IMR-90 (cell line): ENCODE measurements at regions not wholly inside any gene's neighbourhood (a gene's known extent, or its start where the extent isn't known, plus 50 kb on each side); places are given as distances from the start of the nearest gene placed in this dataset.

ENCODE experiments used
- ATAC-seq: fragments of 200-7000 bp; cut with Tn5 transposase; 2 replicates; pipeline ENCODE4 v1.9.1; 2020; ENCODE audit warnings: low read depth, mild to moderate bottlenecking, moderate library complexity
- BruUV-seq: library from RNA; stranded (reverse); fragments of 400-500 nt; replicated peaks from 2 replicates; lab custom pipeline; 2021; lab: Mats Ljungman, UMichigan
- CTCF ChIA-PET: fragments of 300-600 bp; formaldehyde crosslinking; extraction: SDS; loops from one replicate; lab custom pipeline; 2021; ENCODE audit warnings: antibody characterized with exemption; lab: Yijun Ruan, JAX
- POLR2A ChIA-PET: fragments of 300-600 bp; sonication (Branson Sonifier 250); formaldehyde crosslinking; loops from one replicate; lab custom pipeline; 2022; ENCODE audit warnings: antibody characterized with exemption; ENCODE audit not compliant: unreplicated experiment; lab: Charles Lee
- DNase-seq: peaks from one replicate; pipeline ENCODE4 v3.0.0; 2013
- H2AFZ ChIP-seq: replicated peaks from 2 replicates; pipeline ENCODE3; 2013; ENCODE audit warnings: low read length, mild to moderate bottlenecking; ENCODE audit not compliant: poor library complexity
- H2AK5ac ChIP-seq: 2 replicates; pipeline ENCODE4 v1.6.1; 2013; ENCODE audit warnings: low read depth, low read length, inconsistent platforms
- H2AK9ac ChIP-seq: replicated peaks from 2 replicates; pipeline ENCODE3; 2013; ENCODE audit warnings: mild to moderate bottlenecking, low read depth, low read length, moderate library complexity; ENCODE audit not compliant: poor library complexity
- H2BK120ac ChIP-seq: 2 replicates; pipeline ENCODE4 v1.6.1; 2013; ENCODE audit warnings: low read depth, low read length, inconsistent platforms
- H2BK15ac ChIP-seq: 3 replicates; pipeline ENCODE4 v1.6.1; 2013; ENCODE audit warnings: low read depth, low read length, inconsistent platforms
- H2BK20ac ChIP-seq: 2 replicates; pipeline ENCODE4 v1.6.1; 2013; ENCODE audit warnings: low read depth, mild to moderate bottlenecking, inconsistent platforms, low read length, moderate library complexity
- H2BK5ac ChIP-seq: 2 replicates; pipeline ENCODE4 v1.6.1; 2013; ENCODE audit warnings: mild to moderate bottlenecking, low read depth, low read length, inconsistent platforms; ENCODE audit not compliant: poor library complexity, severe bottlenecking
- H3K14ac ChIP-seq: replicated peaks from 2 replicates; pipeline ENCODE4 v1.6.1; 2013; ENCODE audit warnings: low read depth, low read length, inconsistent platforms
- H3K18ac ChIP-seq: 2 replicates; pipeline ENCODE4 v1.6.1; 2013; ENCODE audit warnings: low read depth, low read length, control low read depth
- H3K23ac ChIP-seq: 2 replicates; pipeline ENCODE4 v1.6.1; 2013; ENCODE audit warnings: low read depth, low read length, inconsistent platforms
- H3K27ac ChIP-seq: 2 replicates; pipeline ENCODE4 v1.5.1; 2013; ENCODE audit warnings: mild to moderate bottlenecking, control low read depth, low read length; ENCODE audit not compliant: insufficient read depth
- H3K27me3 ChIP-seq: 2 replicates; pipeline ENCODE4 v1.6.1; 2013; ENCODE audit warnings: low read length; ENCODE audit not compliant: control insufficient read depth, insufficient read depth
- H3K36me3 ChIP-seq: 2 replicates; pipeline ENCODE4 v1.6.1; 2013; ENCODE audit warnings: low read length, mixed read lengths; ENCODE audit not compliant: control insufficient read depth, insufficient read depth
- H3K4ac ChIP-seq: 2 replicates; pipeline ENCODE4 v1.6.1; 2013; ENCODE audit warnings: low read depth, low read length, inconsistent platforms
- H3K4me1 ChIP-seq: 2 replicates; pipeline ENCODE4 v1.6.1; 2013; ENCODE audit warnings: low read length, mixed read lengths; ENCODE audit not compliant: control insufficient read depth, insufficient read depth
- H3K4me2 ChIP-seq: 2 replicates; pipeline ENCODE4 v1.6.1; 2013; ENCODE audit warnings: low read depth, mild to moderate bottlenecking, control low read depth, low read length, moderate library complexity
- H3K4me3 ChIP-seq: 2 replicates; pipeline ENCODE4 v1.5.1; 2013; ENCODE audit warnings: low read depth, mild to moderate bottlenecking, control low read depth, low read length, moderate library complexity; ENCODE audit not compliant: insufficient read depth
- H3K56ac ChIP-seq: 2 replicates; pipeline ENCODE4 v1.6.1; 2013; ENCODE audit warnings: low read length, inconsistent platforms; ENCODE audit not compliant: insufficient read depth; ENCODE audit errors: extremely low read depth
- H3K79me1 ChIP-seq, 2 experiments: 2 replicates each; pipeline ENCODE4 v1.6.1; 2013; ENCODE audit warnings: low read length in 2 of 2, inconsistent platforms in 1 of 2, low read depth in 1 of 2
- H3K9ac ChIP-seq: 2 replicates; pipeline ENCODE4 v1.6.1; 2013; ENCODE audit warnings: low read depth, low read length, control low read depth
- H3K9me1 ChIP-seq: 2 replicates; pipeline ENCODE4 v1.6.1; 2013; ENCODE audit warnings: low read length, inconsistent platforms; ENCODE audit not compliant: insufficient read depth
- H3K9me3 ChIP-seq: 2 replicates; pipeline ENCODE4 v1.6.1; 2013; ENCODE audit warnings: low read length; ENCODE audit not compliant: control insufficient read depth, insufficient read depth
- H4K20me1 ChIP-seq: 2 replicates; pipeline ENCODE4 v1.6.1; 2013; ENCODE audit warnings: low read length, inconsistent platforms; ENCODE audit not compliant: insufficient read depth
- H4K5ac ChIP-seq: 2 replicates; pipeline ENCODE4 v1.6.1; 2013; ENCODE audit warnings: mild to moderate bottlenecking, low read depth, low read length, control low read depth
- H4K8ac ChIP-seq, 2 experiments: 2 replicates each; pipeline ENCODE4 v1.6.1; 2013; ENCODE audit warnings: low read depth in 2 of 2, low read length in 2 of 2, control low read depth in 1 of 2, inconsistent platforms in 1 of 2
- H4K91ac ChIP-seq: 2 replicates; pipeline ENCODE4 v1.6.1; 2013; ENCODE audit warnings: low read depth, low read length, inconsistent platforms; ENCODE audit not compliant: insufficient read depth
- ELK1 ChIP-seq: fragments of 150-350 bp; IDR thresholded peaks from 2 replicates; pipeline ENCODE4 v1.6.1; 2016; ENCODE audit warnings: low read depth, mild to moderate bottlenecking, low read length, moderate library complexity, borderline replicate concordance
- NFE2L2 ChIP-seq: fragments of 150-350 bp; IDR thresholded peaks from 2 replicates; pipeline ENCODE4 v1.6.1; 2016; ENCODE audit warnings: low read depth, mild to moderate bottlenecking, low read length
- RFX5 ChIP-seq: IDR thresholded peaks from 2 replicates; pipeline ENCODE4 v1.8.0; 2012; ENCODE audit warnings: low read depth, mild to moderate bottlenecking, low read length, moderate library complexity
- SMC3 ChIP-seq: fragments of 150-350 bp; IDR thresholded peaks from 2 replicates; pipeline ENCODE4 v1.6.1; 2016; ENCODE audit warnings: low read depth, mild to moderate bottlenecking, antibody characterized with exemption, low read length, moderate library complexity
- WGBS, 2 experiments: methylation state at CpG; one replicate each; pipeline versions ENCODE4 v1.1.5 to v1.1.7; 2013; ENCODE audit warnings: missing lambda C conversion rate in 2 of 2; ENCODE audit not compliant: insufficient read length in 1 of 2; ENCODE audit errors: extremely low coverage in 2 of 2; 5-methylcytosine and 5-hydroxymethylcytosine counted together
- dilution Hi-C: fragments of 300-500 bp; cut with HindIII; formaldehyde crosslinking; loops from one replicate; pipeline ENCODE4 v1.14.3; 2018; ENCODE audit warnings: low sequenced_read_pairs; ENCODE audit not compliant: unreplicated experiment
- in situ Hi-C: fragments of 300-500 bp; cut with MboI; formaldehyde crosslinking; loops from 3 replicates; pipeline ENCODE4 v1.14.3; 2019; ENCODE audit warnings: low sequenced_read_pairs, inconsistent platforms, mixed read lengths
- intact Hi-C: fragments of 100-400 bp; cut with micrococcal nuclease; formaldehyde crosslinking; loops from 2 replicates; pipeline ENCODE4 v1.10.0; 2022

- no peak overlapping the region for H3K4ac ChIP-seq
- H3K4me3 ChIP-seq, result no peak overlapping the region
- H3K14ac ChIP-seq, result no peak overlapping the region
- H2BK5ac ChIP-seq, result no peak overlapping the region
- DNase-seq (no peak), ATAC-seq (no peak)
- ChIA-PET POLR2A (no interaction called here), CTCF (interaction anchor here (0.8 kb wide), 1 partner anchor 21 kb away, joined by 3 read pairs; no protein-coding TSS in a partner anchor)
- intact Hi-C loops, result no loop called here
- no peak overlapping the region for H2BK120ac ChIP-seq
- no peak overlapping the region for H3K27ac ChIP-seq
- no peak overlapping the region for H4K91ac ChIP-seq
- no CpG with 5 or more reads among the region's 5 CpGs for WGBS, 2 experiments
- H3K4me2 ChIP-seq, result no peak overlapping the region
- H2AK9ac ChIP-seq, result no peak overlapping the region
- no peaks in the 10 kb centered on the region for H3K4me1 ChIP-seq
- no peaks in the 10 kb centered on the region for H3K9me1 ChIP-seq
- H4K8ac ChIP-seq, result no peak overlapping the region
- H3K56ac ChIP-seq, result no peak overlapping the region
- H2BK20ac ChIP-seq, result no peak overlapping the region
- H2BK15ac ChIP-seq, result no peak overlapping the region
- in situ Hi-C loops, result no loop called here
- H4K20me1 ChIP-seq, result no peaks in the 10 kb centered on the region
- no peak overlapping the region for H3K23ac ChIP-seq
- no peak overlapping the region for H2AFZ ChIP-seq
- no peak overlapping the region for H3K9ac ChIP-seq
- H3K18ac ChIP-seq, result no peak overlapping the region
- H3K9me3 ChIP-seq, result 0 out of 2 replicates have a peak, but pooled peaks cover 2% of the 10 kb centered on the region
- BruUV-seq, result no TSS peak
- H3K79me1 ChIP-seq, result no peaks in the 10 kb centered on the region
- no peak overlapping the region for H2AK5ac ChIP-seq
- peaks cover 48% of the 10 kb centered on the region for H3K27me3 ChIP-seq
- dilution Hi-C loops, result no loop called here
- TF ChIP-seq ELK1 (no peak), NFE2L2 (no peak), SMC3 (no peak), RFX5 (no peak)
- H3K36me3 ChIP-seq, result no peaks in the 10 kb centered on the region
- H4K5ac ChIP-seq, result no peak overlapping the region
Measured at GRCh38 chr12:94870511-94870910, 133.0 kb downstream of the NDUFA12 start.
